IMR-90 (cell line): ENCODE measurements at regions not wholly inside any gene's neighbourhood (a gene's known extent, or its start where the extent isn't known, plus 50 kb on each side); places are given as distances from the start of the nearest gene placed in this dataset.

Experiments
- ATAC-seq: fragments of 200-7000 bp; cut with Tn5 transposase; 2 replicates; pipeline ENCODE4 v1.9.1; 2020; ENCODE audit warnings: low read depth, mild to moderate bottlenecking, moderate library complexity
- BruUV-seq: library from RNA; stranded (reverse); fragments of 400-500 nt; replicated peaks from 2 replicates; lab custom pipeline; 2021; lab: Mats Ljungman, UMichigan
- CTCF ChIA-PET: fragments of 300-600 bp; formaldehyde crosslinking; extraction: SDS; loops from one replicate; lab custom pipeline; 2021; ENCODE audit warnings: antibody characterized with exemption; lab: Yijun Ruan, JAX
- POLR2A ChIA-PET: fragments of 300-600 bp; sonication (Branson Sonifier 250); formaldehyde crosslinking; loops from one replicate; lab custom pipeline; 2022; ENCODE audit warnings: antibody characterized with exemption; ENCODE audit not compliant: unreplicated experiment; lab: Charles Lee
- DNase-seq: peaks from one replicate; pipeline ENCODE4 v3.0.0; 2013
- H2AFZ ChIP-seq: replicated peaks from 2 replicates; pipeline ENCODE3; 2013; ENCODE audit warnings: low read length, mild to moderate bottlenecking; ENCODE audit not compliant: poor library complexity
- H2AK5ac ChIP-seq: 2 replicates; pipeline ENCODE4 v1.6.1; 2013; ENCODE audit warnings: low read depth, low read length, inconsistent platforms
- H2AK9ac ChIP-seq: replicated peaks from 2 replicates; pipeline ENCODE3; 2013; ENCODE audit warnings: mild to moderate bottlenecking, low read depth, low read length, moderate library complexity; ENCODE audit not compliant: poor library complexity
- H2BK120ac ChIP-seq: 2 replicates; pipeline ENCODE4 v1.6.1; 2013; ENCODE audit warnings: low read depth, low read length, inconsistent platforms
- H2BK15ac ChIP-seq: 3 replicates; pipeline ENCODE4 v1.6.1; 2013; ENCODE audit warnings: low read depth, low read length, inconsistent platforms
- H2BK20ac ChIP-seq: 2 replicates; pipeline ENCODE4 v1.6.1; 2013; ENCODE audit warnings: low read depth, mild to moderate bottlenecking, inconsistent platforms, low read length, moderate library complexity
- H2BK5ac ChIP-seq: 2 replicates; pipeline ENCODE4 v1.6.1; 2013; ENCODE audit warnings: mild to moderate bottlenecking, low read depth, low read length, inconsistent platforms; ENCODE audit not compliant: poor library complexity, severe bottlenecking
- H3K14ac ChIP-seq: replicated peaks from 2 replicates; pipeline ENCODE4 v1.6.1; 2013; ENCODE audit warnings: low read depth, low read length, inconsistent platforms
- H3K18ac ChIP-seq: 2 replicates; pipeline ENCODE4 v1.6.1; 2013; ENCODE audit warnings: low read depth, low read length, control low read depth
- H3K23ac ChIP-seq: 2 replicates; pipeline ENCODE4 v1.6.1; 2013; ENCODE audit warnings: low read depth, low read length, inconsistent platforms
- H3K27ac ChIP-seq: 2 replicates; pipeline ENCODE4 v1.5.1; 2013; ENCODE audit warnings: mild to moderate bottlenecking, control low read depth, low read length; ENCODE audit not compliant: insufficient read depth
- H3K27me3 ChIP-seq: 2 replicates; pipeline ENCODE4 v1.6.1; 2013; ENCODE audit warnings: low read length; ENCODE audit not compliant: control insufficient read depth, insufficient read depth
- H3K36me3 ChIP-seq: 2 replicates; pipeline ENCODE4 v1.6.1; 2013; ENCODE audit warnings: low read length, mixed read lengths; ENCODE audit not compliant: control insufficient read depth, insufficient read depth
- H3K4ac ChIP-seq: 2 replicates; pipeline ENCODE4 v1.6.1; 2013; ENCODE audit warnings: low read depth, low read length, inconsistent platforms
- H3K4me1 ChIP-seq: 2 replicates; pipeline ENCODE4 v1.6.1; 2013; ENCODE audit warnings: low read length, mixed read lengths; ENCODE audit not compliant: control insufficient read depth, insufficient read depth
- H3K4me2 ChIP-seq: 2 replicates; pipeline ENCODE4 v1.6.1; 2013; ENCODE audit warnings: low read depth, mild to moderate bottlenecking, control low read depth, low read length, moderate library complexity
- H3K4me3 ChIP-seq: 2 replicates; pipeline ENCODE4 v1.5.1; 2013; ENCODE audit warnings: low read depth, mild to moderate bottlenecking, control low read depth, low read length, moderate library complexity; ENCODE audit not compliant: insufficient read depth
- H3K56ac ChIP-seq: 2 replicates; pipeline ENCODE4 v1.6.1; 2013; ENCODE audit warnings: low read length, inconsistent platforms; ENCODE audit not compliant: insufficient read depth; ENCODE audit errors: extremely low read depth
- H3K79me1 ChIP-seq, 2 experiments: 2 replicates each; pipeline ENCODE4 v1.6.1; 2013; ENCODE audit warnings: low read length in 2 of 2, inconsistent platforms in 1 of 2, low read depth in 1 of 2
- H3K9ac ChIP-seq: 2 replicates; pipeline ENCODE4 v1.6.1; 2013; ENCODE audit warnings: low read depth, low read length, control low read depth
- H3K9me1 ChIP-seq: 2 replicates; pipeline ENCODE4 v1.6.1; 2013; ENCODE audit warnings: low read length, inconsistent platforms; ENCODE audit not compliant: insufficient read depth
- H3K9me3 ChIP-seq: 2 replicates; pipeline ENCODE4 v1.6.1; 2013; ENCODE audit warnings: low read length; ENCODE audit not compliant: control insufficient read depth, insufficient read depth
- H4K20me1 ChIP-seq: 2 replicates; pipeline ENCODE4 v1.6.1; 2013; ENCODE audit warnings: low read length, inconsistent platforms; ENCODE audit not compliant: insufficient read depth
- H4K5ac ChIP-seq: 2 replicates; pipeline ENCODE4 v1.6.1; 2013; ENCODE audit warnings: mild to moderate bottlenecking, low read depth, low read length, control low read depth
- H4K8ac ChIP-seq, 2 experiments: 2 replicates each; pipeline ENCODE4 v1.6.1; 2013; ENCODE audit warnings: low read depth in 2 of 2, low read length in 2 of 2, control low read depth in 1 of 2, inconsistent platforms in 1 of 2
- H4K91ac ChIP-seq: 2 replicates; pipeline ENCODE4 v1.6.1; 2013; ENCODE audit warnings: low read depth, low read length, inconsistent platforms; ENCODE audit not compliant: insufficient read depth
- MAZ ChIP-seq: IDR thresholded peaks from 2 replicates; pipeline ENCODE4 v1.6.1; 2012; ENCODE audit warnings: low read depth, mild to moderate bottlenecking, low read length, improper control_type of control experiment, moderate library complexity, borderline replicate concordance
- RCOR1 ChIP-seq: IDR thresholded peaks from 2 replicates; pipeline ENCODE4 v1.6.1; 2012; ENCODE audit warnings: mild to moderate bottlenecking, low read length, improper control_type of control experiment; ENCODE audit not compliant: insufficient replicate concordance
- RFX5 ChIP-seq: IDR thresholded peaks from 2 replicates; pipeline ENCODE4 v1.8.0; 2012; ENCODE audit warnings: low read depth, mild to moderate bottlenecking, low read length, moderate library complexity
- WGBS, 2 experiments: methylation state at CpG; one replicate each; pipeline versions ENCODE4 v1.1.5 to v1.1.7; 2013; ENCODE audit warnings: missing lambda C conversion rate in 2 of 2; ENCODE audit not compliant: insufficient read length in 1 of 2; ENCODE audit errors: extremely low coverage in 2 of 2; 5-methylcytosine and 5-hydroxymethylcytosine counted together
- dilution Hi-C: fragments of 300-500 bp; cut with HindIII; formaldehyde crosslinking; loops from one replicate; pipeline ENCODE4 v1.14.3; 2018; ENCODE audit warnings: low sequenced_read_pairs; ENCODE audit not compliant: unreplicated experiment
- in situ Hi-C: fragments of 300-500 bp; cut with MboI; formaldehyde crosslinking; loops from 3 replicates; pipeline ENCODE4 v1.14.3; 2019; ENCODE audit warnings: low sequenced_read_pairs, inconsistent platforms, mixed read lengths
- intact Hi-C: fragments of 100-400 bp; cut with micrococcal nuclease; formaldehyde crosslinking; loops from 2 replicates; pipeline ENCODE4 v1.10.0; 2022
- TF ChIP-seq, protein P1 (sequence below): fragments of 150-350 bp; IDR thresholded peaks from 2 replicates; pipeline ENCODE4 v1.6.1; 2016; ENCODE audit warnings: low read depth, mild to moderate bottlenecking, low read length, moderate library complexity, borderline replicate concordance

DNA sequence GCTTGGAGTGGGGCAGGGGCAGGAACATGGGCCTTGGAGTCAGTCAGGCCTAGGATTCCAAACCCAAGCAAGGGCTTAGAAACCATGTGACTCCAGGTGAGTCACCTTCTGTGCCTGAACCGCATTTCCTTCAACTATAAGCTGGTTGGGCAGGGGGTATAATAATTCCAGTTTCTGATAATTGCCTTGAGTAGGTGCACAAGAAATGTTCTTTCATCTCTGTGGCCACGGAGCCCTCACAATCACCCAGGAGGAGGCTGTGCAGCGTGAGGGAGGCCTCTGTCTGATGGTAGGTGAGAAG is 112.1 kb upstream of the HAAO start:
- no peak overlapping the region for H3K14ac ChIP-seq
- ChIA-PET CTCF (no interaction called here), POLR2A (no interaction called here)
- no peak overlapping the region for H3K4me2 ChIP-seq
- H4K8ac ChIP-seq, result no peak overlapping the region
- no TSS peak for BruUV-seq
- H2AK9ac ChIP-seq, result no peak overlapping the region
- H2BK15ac ChIP-seq, result no peak overlapping the region
- no peak overlapping the region for H2AFZ ChIP-seq
- ATAC-seq (no peak), DNase-seq (no peak)
- H4K91ac ChIP-seq, result no peak overlapping the region
- TF ChIP-seq, protein P1, sequence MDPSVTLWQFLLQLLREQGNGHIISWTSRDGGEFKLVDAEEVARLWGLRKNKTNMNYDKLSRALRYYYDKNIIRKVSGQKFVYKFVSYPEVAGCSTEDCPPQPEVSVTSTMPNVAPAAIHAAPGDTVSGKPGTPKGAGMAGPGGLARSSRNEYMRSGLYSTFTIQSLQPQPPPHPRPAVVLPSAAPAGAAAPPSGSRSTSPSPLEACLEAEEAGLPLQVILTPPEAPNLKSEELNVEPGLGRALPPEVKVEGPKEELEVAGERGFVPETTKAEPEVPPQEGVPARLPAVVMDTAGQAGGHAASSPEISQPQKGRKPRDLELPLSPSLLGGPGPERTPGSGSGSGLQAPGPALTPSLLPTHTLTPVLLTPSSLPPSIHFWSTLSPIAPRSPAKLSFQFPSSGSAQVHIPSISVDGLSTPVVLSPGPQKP, result no peak
- TF ChIP-seq MAZ (no peak), RFX5 (no peak), RCOR1 (no peak)
- no peaks in the 10 kb centered on the region for H3K27me3 ChIP-seq
- no peak overlapping the region for H3K18ac ChIP-seq
- H3K4me3 ChIP-seq, result no peak overlapping the region
- no peak overlapping the region; the same call in 1 of the 2 replicates for H2AK5ac ChIP-seq
- no peaks in the 10 kb centered on the region for H4K20me1 ChIP-seq
- no peak overlapping the region for H2BK5ac ChIP-seq
- H3K4ac ChIP-seq, result peak overlapping the region; percentile 36; the same call in 1 of the 2 replicates
- H3K27ac ChIP-seq, result no peak overlapping the region
- peaks cover 31% of the 10 kb centered on the region for H3K4me1 ChIP-seq
- intact Hi-C loops (no loop called here), in situ Hi-C loops (no loop called here), dilution Hi-C loops (no loop called here)
- 100% methylated on average over 1 of the region's 3 CpGs; no CpG with 5 or more reads in 1 of the 2 experiments for WGBS, 2 experiments
- H3K9me1 ChIP-seq, result peaks cover 23% of the 10 kb centered on the region
- no peaks in the 10 kb centered on the region for H3K9me3 ChIP-seq
- no peaks in the 10 kb centered on the region for H3K79me1 ChIP-seq
- H3K9ac ChIP-seq, result no peak overlapping the region
- H2BK20ac ChIP-seq, result no peak overlapping the region
- no peak overlapping the region; the same call in 1 of the 2 replicates for H2BK120ac ChIP-seq
- no peak overlapping the region for H4K5ac ChIP-seq
- no peaks in the 10 kb centered on the region for H3K36me3 ChIP-seq
- H3K56ac ChIP-seq, result no peak overlapping the region
- no peak overlapping the region for H3K23ac ChIP-seq
